ENCODE measurements at regions not wholly inside any gene's neighbourhood (a gene's known extent, or its start where the extent isn't known, plus 50 kb on each side); places are given as distances from the start of the nearest gene placed in this dataset.

GRCh38 chr1:56019922-56020321, 559.4 kb downstream of the PLPP3 start (continued):
- TF ChIP-seq ZNF407 (CRISPR knock-in tag; IDR thresholded peaks at IDR 0.05; ENCODE audit: not compliant biosample characterization) (no peak), REPIN1 (CRISPR knock-in tag; IDR thresholded peaks at IDR 0.05; ENCODE audit: borderline replicate concordance, low read depth) (no peak), KLF16 (CRISPR knock-in tag; IDR thresholded peaks at IDR 0.05) (no peak)

- no peaks in the 10 kb centered on the region for H3K9me3 ChIP-seq (ENCODE audit: low read length)
- intact Hi-C loops (cut with micrococcal nuclease; ENCODE audit: unreplicated experiment) (no loop called here), in situ Hi-C loops (cut with HindIII; ENCODE audit: extremely low pct_ligation_motif_present, low pct_unique_long_range_greater_than_20kb) (no loop called here)
- H3K27me3 ChIP-seq (ENCODE audit: control insufficient read depth in 1 of 2, insufficient read depth in 2 of 2, low read length in 2 of 2) = no peaks in the 10 kb centered on the region; a peak in 1 of 5 replicates
- H3K4me3 ChIP-seq (replicated peaks in 1 of 3; ENCODE audit: insufficient read depth in 1 of 3, low read depth in 2 of 3, low read length in 3 of 3) = no peak overlapping the region
- no peaks in the 10 kb centered on the region for H4K20me1 ChIP-seq (ENCODE audit: insufficient read depth, low read length)
- no peak overlapping the region for H3K9ac ChIP-seq (ENCODE audit: insufficient read depth, low read depth, low read length)
- H2AFZ ChIP-seq (ENCODE audit: low read length) = no peak overlapping the region
- BruUV-seq (replicated peaks) = no TSS peak
- no peak overlapping the region for H3K27ac ChIP-seq (ENCODE audit: extremely low read length, insufficient read depth, low read length)
- no peak overlapping the region for H3K4me2 ChIP-seq (ENCODE audit: low read depth, low read length)
- no peaks in the 10 kb centered on the region for H3K79me2 ChIP-seq (ENCODE audit: insufficient read depth, low read length)
- no peaks in the 10 kb centered on the region for H3K36me3 ChIP-seq (replicated peaks in 1 of 2; ENCODE audit: control insufficient read depth in 1 of 2, insufficient read depth in 2 of 2, low read length in 2 of 2)
- TF ChIP-seq TOE1 (CRISPR knock-in tag; IDR thresholded peaks at IDR 0.05) = no peak
- no peak for TF ChIP-seq RBM22 (optimal IDR thresholded peaks at IDR 0.05; ENCODE audit: low read length)
- no peak for DNase-seq (ENCODE audit: low spot score)
- CTCF ChIA-PET (ENCODE audit: low intra/inter-chr PET ratio, low total read pairs) = no interaction called here
- no peak for FAIRE-seq
- ATAC-seq = no peak
- POLR2A ChIA-PET = no interaction called here
- no peaks in the 10 kb centered on the region for H3K4me1 ChIP-seq (ENCODE audit: insufficient read depth, low read length)
Measured at GRCh38 chr1:56019472-56019871, 559.9 kb downstream of the PLPP3 start.
